ENCODE measurements at regions not wholly inside any gene's neighbourhood (a gene's known extent, or its start where the extent isn't known, plus 50 kb on each side); places are given as distances from the start of the nearest gene placed in this dataset.

DNA sequence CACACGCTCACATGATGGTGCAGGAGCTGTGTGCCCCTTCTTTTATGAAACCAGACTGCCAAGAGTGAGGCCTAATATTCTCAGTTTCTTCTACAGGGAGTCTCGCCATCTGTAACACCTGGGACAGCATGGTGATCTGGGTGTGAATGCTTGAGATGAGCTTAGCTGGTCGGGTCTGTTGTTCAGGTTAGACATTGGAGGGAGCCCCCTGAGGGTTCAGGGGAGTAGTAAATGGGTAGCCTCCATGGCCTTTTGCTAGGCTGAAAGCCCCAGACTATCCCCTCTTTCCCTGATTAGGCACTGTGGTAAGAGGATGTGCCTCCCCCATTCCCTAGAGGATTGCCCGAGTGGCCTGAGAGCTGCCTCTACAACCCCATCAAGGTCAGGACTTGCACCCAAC is 1916.1 kb downstream of the PCDH9 start:
- TF ChIP-seq EP300 (IDR thresholded peaks at IDR 0.05) (no peak), POLR2AphosphoS5 (IDR thresholded peaks at IDR 0.05) (no peak)
- TF ChIP-seq, protein P1, sequence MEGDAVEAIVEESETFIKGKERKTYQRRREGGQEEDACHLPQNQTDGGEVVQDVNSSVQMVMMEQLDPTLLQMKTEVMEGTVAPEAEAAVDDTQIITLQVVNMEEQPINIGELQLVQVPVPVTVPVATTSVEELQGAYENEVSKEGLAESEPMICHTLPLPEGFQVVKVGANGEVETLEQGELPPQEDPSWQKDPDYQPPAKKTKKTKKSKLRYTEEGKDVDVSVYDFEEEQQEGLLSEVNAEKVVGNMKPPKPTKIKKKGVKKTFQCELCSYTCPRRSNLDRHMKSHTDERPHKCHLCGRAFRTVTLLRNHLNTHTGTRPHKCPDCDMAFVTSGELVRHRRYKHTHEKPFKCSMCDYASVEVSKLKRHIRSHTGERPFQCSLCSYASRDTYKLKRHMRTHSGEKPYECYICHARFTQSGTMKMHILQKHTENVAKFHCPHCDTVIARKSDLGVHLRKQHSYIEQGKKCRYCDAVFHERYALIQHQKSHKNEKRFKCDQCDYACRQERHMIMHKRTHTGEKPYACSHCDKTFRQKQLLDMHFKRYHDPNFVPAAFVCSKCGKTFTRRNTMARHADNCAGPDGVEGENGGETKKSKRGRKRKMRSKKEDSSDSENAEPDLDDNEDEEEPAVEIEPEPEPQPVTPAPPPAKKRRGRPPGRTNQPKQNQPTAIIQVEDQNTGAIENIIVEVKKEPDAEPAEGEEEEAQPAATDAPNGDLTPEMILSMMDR (IDR thresholded peaks at IDR 0.05) = no peak

Measured in gastroesophageal sphincter (tissue), 3 donors.